Frontal cortex (tissue), 3 donors: ENCODE measurements at regions not wholly inside any gene's neighbourhood (a gene's known extent, or its start where the extent isn't known, plus 50 kb on each side); places are given as distances from the start of the nearest gene placed in this dataset.
"Not testable (repeated sequence)": the region's sequence is repeated elsewhere in the genome, so short reads cannot be mapped to it uniquely, and the experiment has no call there.

ENCODE experiments used
- DNase-seq, 2 donors: peaks; one replicate each; pipeline ENCODE4 v3.0.0; 2012; ENCODE audit warnings: low spot score in 2 of 2
- FAIRE-seq: peaks from 2 replicates; lab custom pipeline; 2012; peaks lifted over from hg19 to GRCh38; lab: Jason Lieb, UNC
- donor health status: control.
- donor health status: control.
- donor health status: control.

DNA sequence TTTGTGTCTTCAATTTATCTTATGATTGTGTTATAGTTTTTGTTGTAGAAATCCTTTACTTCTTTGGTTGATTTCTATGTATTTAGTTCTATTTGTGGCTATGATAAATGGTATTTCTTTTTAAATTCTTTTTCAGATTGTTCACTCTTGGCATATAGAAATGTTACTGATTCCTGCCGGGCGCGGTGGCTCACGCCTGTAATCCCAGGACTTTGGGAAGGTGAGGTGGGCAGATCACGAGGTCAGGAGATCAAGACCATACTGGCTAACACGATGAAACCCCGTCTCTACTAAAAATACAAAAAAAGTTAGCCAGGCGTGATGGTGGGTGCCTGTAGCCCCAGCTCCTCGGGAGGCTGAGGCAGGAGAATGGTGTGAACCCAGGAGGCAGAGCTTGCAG lies 158.6 kb upstream of the TPTE start:
- FAIRE-seq: not testable (repeated sequence)

DNA sequence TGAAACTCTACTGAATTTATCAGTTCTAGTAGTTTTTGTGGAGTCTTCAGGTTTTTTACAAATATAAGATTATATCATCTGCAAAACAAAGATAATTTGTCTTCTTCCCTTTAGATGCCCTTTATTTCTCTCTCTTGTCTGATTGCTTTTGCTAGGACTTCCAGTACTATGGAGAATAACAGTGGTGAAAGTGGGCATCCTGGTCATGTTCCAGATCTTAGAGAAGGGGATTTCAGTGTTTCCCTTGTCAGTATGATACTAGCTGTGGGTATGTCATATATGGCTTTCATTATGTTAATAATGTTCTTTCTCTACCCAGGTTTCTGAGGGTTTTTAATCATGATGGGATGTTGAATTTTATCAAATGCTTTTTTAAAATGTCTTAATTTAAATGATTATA lies 158.1 kb upstream of the TPTE start:
- DNase-seq, FAIRE-seq: not testable (repeated sequence)

More for the DNA sequence above, 158.6 kb upstream of the TPTE start:
- not testable (repeated sequence) for DNase-seq

DNA sequence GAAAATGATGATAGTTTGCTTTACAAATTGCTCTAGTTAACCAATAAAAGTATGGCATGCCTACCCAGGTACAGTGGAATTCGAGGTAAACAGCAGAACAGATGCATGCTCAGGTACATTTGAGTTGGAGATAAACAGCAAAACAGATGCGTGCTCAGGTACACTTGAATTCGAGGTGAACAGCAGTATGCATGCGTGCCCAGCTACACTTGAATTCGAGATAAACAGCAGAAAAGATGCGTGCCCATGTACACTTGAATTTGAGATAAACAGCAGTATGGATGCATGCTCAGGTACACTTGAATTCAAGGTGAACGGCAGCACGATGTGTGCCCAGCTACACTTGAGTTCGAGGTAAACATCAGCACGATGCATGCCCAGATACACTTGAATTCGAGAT lies 155.2 kb upstream of the TPTE start:
- not testable (repeated sequence) for FAIRE-seq, DNase-seq

DNA sequence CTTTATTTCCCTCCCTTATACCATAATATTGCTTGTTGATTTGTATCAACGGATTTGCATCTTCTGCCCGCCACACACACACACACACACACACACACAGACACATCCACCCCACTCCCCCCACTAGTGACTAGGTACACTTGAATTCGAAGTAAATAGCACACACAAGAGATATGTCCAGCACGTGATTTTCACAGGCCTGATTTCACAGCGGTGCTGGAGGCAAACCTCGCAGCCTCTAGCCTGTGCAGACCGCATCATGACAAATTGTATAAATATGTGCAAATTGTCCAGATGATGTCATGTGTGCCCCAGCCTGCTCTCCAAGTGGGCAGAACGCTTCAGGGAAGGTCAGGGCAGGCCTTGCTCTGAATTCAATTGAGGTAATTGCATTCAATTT lies 153.8 kb upstream of the TPTE start:
- not testable (repeated sequence) for DNase-seq, FAIRE-seq

DNA sequence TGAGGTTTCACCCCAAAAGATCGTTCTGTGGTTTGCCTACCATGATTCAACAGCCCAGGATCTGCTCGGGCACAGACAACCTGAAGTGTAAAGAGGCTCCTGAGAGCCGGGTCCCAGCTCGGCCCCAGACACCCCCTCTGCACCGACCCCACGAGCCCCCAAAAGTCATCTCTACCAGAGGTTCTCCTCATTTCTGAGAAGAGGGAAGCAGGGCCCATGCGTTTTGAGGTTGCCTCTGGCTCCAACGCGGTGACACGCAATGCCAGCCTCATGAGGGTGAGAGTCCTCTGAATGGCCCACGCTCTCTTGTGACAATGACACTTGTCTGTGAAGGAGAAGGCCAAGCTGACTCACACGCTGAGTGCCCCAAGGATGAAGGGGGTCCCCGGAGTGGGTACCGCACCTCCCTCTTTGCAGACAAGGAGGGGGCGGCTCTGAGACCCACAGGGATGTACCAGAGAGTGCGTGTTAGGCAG lies 153.0 kb upstream of the TPTE start:
- FAIRE-seq, DNase-seq: not testable (repeated sequence)

DNA sequence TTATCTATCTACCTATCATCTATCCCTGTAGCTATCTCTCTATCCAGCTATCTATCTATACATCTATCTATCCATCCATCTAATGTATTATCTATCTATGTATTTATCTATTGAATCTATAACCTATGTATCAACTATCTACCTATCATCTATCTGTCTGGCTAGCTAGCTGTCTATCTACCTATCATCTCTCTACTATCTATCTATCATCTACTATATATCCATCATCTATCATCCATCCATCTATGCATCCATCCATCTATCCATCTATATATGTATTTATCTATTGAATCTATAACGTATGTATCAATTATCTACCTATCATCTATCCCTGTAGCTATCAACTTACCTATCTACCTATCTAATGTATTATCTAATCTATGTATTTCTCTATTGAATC lies 152.1 kb upstream of the TPTE start:
- FAIRE-seq, DNase-seq: not testable (repeated sequence)

DNA sequence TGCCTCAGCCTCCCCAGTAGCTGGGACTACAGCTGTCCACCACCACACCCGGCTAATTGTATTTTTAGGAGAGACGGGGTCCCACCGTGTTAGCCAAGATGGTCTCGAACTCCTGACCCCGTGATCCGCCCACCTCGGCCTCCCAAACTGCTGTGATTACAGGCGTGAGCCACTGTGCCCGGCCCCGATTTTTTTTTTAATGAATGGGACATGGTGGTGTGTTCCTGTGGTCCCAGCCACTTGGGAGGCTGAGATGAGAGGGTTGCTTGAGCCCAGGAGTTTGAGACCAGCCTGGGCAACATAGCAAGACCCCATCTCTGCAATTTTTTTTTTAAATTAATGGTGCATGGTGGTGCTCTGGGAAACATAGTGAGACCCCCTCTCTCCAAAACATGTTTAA lies 143.6 kb upstream of the TPTE start:
- not testable (repeated sequence) for FAIRE-seq

DNA sequence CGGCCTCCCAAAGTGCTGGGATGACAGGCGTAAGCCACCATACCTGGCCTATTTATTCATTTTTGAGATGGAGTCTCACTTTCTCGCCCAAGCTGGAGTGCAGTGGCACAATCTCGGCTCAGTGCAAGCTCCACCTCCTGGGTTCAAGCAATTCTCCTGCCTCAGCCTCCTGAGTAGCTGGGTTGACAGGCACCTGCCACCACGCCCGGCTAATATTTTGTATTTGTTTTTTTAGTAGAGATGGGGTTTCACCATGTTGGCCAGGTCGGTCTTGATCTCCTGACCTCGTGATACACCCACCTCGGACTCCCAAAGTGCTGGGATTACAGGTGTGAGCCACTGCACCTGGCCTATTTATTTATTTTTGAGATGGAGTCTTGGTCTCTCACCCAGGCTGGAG lies 141.6 kb upstream of the TPTE start:
- not testable (repeated sequence) for DNase-seq, FAIRE-seq

More for the DNA sequence above, 143.6 kb upstream of the TPTE start:
- not testable (repeated sequence) for DNase-seq

DNA sequence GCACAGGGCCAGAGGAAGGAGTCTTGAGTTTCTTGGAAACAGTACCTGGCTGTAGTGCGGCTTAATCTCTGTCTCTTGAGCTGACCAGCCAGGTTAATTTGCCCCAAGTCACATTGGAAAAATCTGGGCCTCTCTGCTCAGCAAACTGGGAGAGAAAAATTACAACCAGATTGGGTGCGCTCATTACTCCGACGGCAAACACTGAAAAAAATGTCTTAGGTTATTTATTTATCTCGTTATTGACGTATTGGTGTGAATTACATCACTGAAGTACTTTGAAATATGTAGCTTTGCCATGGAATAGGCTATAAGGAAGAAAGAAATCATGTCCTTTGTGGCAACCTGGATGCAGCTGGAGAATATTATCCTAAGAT lies 139.7 kb upstream of the TPTE start:
- not testable (repeated sequence) for DNase-seq, FAIRE-seq

DNA sequence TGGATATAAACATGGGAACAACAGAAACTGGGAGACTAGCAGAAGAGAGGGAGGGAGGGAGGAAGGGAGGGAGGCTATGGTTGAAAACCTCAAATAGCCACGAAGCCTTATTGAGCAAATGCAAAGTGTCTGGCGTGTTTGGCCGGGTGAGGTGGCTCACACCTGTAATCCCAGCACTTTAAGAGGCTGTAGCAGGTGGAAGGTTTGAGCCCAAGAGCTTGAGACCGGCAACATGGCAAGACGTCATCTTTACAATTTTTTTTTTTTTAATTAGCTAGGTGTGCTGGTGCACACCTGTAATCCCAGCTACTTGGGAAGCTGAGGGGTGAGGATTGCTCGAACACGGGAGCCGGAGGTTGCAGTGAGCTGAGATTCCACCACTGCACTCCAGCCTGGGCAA lies 139.2 kb upstream of the TPTE start:
- DNase-seq, FAIRE-seq: not testable (repeated sequence)

DNA sequence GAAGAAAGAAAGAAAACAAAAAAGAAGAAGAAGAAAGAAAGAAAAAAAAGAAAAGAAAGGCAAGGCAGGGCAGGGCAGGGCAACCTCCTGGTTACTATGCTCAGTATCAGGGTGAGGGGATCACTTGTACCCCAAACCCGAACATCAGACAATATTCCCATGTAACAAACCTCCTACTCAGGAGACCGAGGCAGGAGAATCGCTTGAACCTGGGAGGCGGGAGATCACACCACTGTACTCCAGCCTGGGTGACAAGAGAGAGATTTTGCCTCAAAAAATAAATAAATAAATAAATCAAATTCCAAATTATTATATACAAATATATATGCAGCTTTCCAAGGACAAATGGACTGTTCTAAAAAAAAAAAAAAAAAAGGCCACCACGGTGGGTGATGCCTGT lies 138.8 kb upstream of the TPTE start:
- not testable (repeated sequence) for DNase-seq, FAIRE-seq

DNA sequence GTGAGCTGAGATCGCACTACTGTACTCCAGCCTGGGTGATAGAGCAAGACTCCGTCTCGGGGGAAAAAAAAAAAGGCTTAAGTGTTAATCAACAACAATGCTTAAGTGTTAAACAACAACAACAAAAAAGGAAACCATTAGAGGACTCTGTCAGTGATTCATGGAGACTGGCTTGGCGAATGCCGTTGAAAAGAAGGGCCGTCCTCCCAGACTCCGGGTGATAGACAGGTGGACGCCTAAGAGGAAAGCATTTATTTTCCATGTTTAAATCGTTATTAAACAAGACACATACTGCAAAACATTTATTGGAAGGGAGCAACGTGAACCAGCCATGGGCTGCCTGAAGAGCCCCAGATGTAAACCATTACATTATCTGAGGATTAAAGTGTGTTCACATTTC lies 137.8 kb upstream of the TPTE start:
- FAIRE-seq, DNase-seq: not testable (repeated sequence)

DNA sequence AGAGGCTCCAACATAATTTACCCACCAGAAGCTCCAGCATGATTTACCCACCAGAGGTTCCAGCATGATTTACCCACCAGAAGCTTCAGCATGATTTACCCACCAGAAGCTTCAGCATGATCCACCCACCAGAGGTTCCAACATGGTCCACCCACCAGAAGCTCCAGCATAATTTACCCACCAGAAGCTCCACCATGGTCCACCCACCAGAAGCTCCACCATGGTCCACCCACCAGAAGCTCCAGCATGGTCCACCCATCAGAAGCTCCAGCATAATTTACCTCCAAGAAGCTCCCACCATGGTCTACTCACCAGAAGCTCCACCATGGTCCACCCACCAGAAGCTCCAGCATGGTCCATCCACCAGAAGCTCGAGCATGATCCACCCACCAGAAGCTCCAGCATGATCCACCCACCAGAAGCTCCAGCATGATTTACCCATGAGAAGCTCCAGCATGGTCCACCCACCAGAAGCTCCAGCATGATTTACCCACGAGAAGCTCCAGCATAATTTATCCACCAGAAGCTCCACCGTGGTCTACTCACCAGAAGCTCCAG lies 137.0 kb upstream of the TPTE start:
- not testable (repeated sequence) for FAIRE-seq

DNA sequence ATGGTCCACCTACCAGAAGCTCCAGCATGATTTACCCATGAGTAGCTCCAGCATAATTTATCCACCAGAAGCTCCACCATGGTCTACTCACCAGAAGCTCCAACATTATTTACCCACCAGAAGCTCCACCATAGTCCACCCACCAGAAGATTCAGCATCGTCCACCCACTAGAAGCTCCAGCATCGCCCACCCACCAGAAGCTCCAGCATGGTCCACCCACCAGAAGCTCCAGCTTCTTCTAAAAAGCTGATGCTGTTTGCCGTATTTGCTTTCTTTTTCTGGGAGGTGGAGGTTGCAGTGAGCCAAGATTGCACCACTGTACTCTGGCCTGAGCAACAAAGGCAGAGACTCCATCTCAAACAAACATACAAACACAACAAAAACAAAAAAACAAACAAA lies 136.2 kb upstream of the TPTE start:
- not testable (repeated sequence) for FAIRE-seq, DNase-seq

More for the DNA sequence above, 137.0 kb upstream of the TPTE start:
- DNase-seq: not testable (repeated sequence)

DNA sequence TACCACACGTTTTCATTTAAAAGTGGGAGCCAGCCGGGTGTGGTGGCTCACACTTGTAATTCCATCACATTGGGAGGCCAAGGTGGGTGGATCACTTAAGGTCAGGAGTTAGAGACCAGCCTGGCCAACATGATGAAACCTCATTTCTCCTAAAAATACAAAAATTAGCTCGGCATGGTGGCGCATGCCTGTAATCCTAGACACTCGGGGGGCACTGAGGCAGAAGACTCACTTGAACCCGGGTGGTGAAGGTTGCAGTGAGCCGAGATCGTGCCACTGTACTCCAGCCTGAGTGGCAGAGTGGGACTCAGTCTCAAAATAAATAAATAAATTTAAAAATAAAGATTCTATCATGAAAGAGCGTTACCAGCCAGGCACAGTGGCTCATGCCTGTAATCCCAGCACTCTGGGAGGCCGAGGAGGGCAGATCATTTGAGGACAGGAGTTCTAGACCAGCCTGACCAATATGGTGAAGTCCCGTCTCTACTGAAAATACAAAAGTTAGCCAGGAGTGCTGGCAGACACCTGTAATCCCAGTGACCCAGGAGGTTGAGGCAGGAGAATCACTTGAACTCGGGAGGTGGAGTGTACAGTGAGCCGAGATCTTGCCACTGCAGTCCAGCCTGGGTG lies 135.4 kb upstream of the TPTE start:
- not testable (repeated sequence) for FAIRE-seq, DNase-seq

DNA sequence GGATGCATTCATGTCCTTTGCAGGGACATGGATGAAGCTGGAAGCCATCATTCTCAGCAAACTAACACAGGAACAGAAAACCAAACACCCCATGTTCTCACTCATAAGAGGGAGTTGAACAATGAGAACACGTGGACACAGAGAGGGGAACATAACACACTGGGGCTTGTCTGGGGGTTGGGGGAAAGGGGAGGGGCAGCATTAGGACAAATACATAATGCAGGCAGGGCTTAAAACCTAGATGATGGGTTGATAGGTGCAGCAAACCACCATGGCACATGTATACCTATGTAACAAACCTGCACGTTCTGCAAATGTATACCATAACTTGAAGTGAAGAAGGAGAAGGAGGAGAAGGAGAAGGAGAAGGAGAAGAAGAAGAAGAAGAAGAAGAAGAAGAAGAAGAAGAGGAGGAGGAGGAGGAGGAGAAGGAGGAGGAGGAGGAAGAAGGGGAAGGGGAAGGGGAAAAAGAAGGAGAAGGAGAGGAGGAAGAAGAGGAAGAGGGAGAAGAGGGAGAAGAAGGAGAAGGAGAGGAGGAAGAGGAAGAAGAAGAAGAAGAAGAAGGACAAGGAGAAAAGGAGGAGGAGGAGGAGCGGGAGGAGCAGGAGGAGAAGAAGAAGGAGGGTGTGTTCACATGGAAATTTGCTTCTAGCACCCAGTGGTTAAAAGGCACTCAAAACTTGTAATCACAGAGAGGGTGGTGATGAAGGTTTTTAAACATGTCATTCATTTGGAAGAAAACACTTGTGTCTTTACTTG lies 133.5 kb upstream of the TPTE start:
- not testable (repeated sequence) for DNase-seq, FAIRE-seq

DNA sequence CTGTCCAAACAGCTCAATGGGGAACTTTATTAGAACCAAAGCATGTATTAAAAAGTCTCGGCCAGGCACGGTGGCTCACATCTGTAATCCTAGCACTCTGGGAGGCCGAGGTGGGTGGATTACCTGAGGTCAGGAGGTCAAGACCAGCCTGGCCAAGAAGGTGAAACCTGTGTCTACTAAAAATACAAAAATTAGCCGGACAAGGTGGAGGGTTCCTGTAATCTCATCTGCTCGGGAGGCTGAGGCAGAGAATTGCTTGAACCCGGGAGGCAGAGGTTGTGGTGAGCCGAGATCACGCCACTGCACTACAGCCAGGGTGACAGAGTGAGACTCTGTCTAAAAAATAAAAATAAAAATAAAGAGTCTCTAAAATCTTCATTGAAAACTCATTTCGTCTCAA lies 132.8 kb upstream of the TPTE start:
- not testable (repeated sequence) for FAIRE-seq, DNase-seq

DNA sequence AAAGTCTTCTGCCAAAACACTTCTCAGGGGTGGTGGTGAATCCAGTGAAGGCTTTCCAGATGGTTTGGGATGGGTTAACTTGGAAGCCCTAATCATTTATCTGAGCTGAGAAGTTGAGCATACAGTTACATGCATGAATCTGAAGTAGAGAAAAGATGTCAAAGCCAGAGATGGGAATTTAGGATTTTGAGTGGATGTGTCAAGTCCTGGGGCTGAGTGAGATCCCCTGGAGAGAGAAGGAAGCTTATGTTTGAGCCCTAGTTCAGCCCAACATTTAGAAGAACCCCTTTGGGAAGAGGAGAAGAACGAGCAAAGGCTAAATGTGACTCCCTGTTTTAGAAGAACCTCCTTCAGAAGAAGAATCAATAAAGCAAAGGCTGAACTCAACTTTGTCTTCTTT lies 129.1 kb upstream of the TPTE start:
- FAIRE-seq, DNase-seq: not testable (repeated sequence)

DNA sequence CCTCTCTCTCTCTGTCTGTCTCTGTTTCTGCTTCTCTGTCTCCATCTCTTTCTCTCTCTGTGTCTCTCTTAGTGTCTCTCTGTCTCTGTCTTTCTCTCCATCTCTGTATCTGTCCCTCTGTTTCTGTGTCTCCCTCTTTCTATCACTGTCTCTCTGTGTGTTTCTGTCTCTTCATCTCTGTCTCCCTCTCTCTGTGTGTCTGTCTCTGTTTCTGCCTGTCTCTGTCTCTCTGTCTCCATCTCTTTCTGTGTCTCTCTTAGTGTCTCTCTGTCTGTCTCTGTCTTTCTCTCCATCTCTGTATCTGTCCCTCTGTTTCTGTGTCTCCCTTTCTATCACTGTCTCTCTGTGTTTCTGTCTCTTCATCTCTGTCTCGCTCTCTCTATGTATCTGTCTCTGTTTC lies 125.4 kb upstream of the TPTE start:
- FAIRE-seq, DNase-seq: not testable (repeated sequence)

DNA sequence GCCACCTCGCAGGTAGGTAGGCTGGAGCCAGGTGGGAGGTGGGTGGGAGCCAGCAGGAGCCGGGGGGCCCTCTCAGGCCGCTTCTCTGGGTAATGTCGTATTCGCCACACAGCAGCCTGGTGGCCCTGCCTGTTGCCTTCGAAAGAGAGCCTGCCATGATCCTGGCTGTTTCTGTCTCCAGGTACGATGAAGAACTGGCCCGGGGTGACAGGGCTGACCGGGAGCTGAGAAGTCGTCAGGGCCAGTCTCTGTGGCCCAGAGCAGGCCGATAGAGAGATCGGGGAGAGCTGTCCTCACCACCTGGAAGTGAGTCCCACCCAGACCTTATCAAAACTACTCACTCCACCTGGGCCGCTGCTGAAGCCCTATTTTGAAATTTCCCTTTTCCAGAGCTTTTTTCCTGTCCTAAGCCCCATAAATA lies 123.9 kb upstream of the TPTE start:
- not testable (repeated sequence) for FAIRE-seq, DNase-seq
